A549 (cell line): ENCODE measurements at regions not wholly inside any gene's neighbourhood (a gene's known extent, or its start where the extent isn't known, plus 50 kb on each side); places are given as distances from the start of the nearest gene placed in this dataset.

Experiments used
- ATAC-seq, 2 experiments: fragments of 200-7000 bp in 1 of 2; fragments of >200 bp in 1 of 2; cut with Nextera tagmentation in 1 of 2; cut with Tn5 transposase in 1 of 2; 3 replicates each; pipeline versions ENCODE4 v1.8.0 to v1.9.1; 2018 to 2020; ENCODE audit warnings: mild to moderate bottlenecking in 1 of 2, moderate library complexity in 1 of 2
- CTCF ChIA-PET: fragments of 300-600 bp; sonication (Branson Sonifier 250); formaldehyde crosslinking; extraction: SDS; loops from one replicate; lab custom pipeline; 2021; ENCODE audit warnings: antibody characterized with exemption, inconsistent platforms; lab: Yijun Ruan, JAX
- POLR2A ChIA-PET: fragments of 350-600 bp; formaldehyde crosslinking; extraction: SDS; loops from one replicate; lab custom pipeline; 2021; ENCODE audit warnings: antibody characterized with exemption, inconsistent platforms; lab: Yijun Ruan, JAX
- DNase-seq, 2 experiments: peaks; one replicate each; pipeline versions ENCODE4 v3.0.0 to v3.0.0-alpha.2; 2011 to 2016; ENCODE audit warnings: low read depth in 1 of 2, low spot score in 1 of 2
- FAIRE-seq: peaks from 2 replicates; lab custom pipeline; 2011; peaks lifted over from hg19 to GRCh38; lab: Jason Lieb, UNC
- H3K27ac ChIP-seq, 2 experiments: fragments of >200 bp; sonication (Bioruptor Twin); formaldehyde crosslinking; 3 replicates each; pipeline ENCODE4 v1.5.1; 2016 to 2017
- H3K4me1 ChIP-seq: fragments of >200 bp; sonication (Bioruptor Twin); formaldehyde crosslinking; 3 replicates; pipeline ENCODE4 v1.6.1; 2016
- H3K4me2 ChIP-seq: fragments of >200 bp; sonication (Bioruptor Twin); formaldehyde crosslinking; 3 replicates; pipeline ENCODE4 v1.6.1; 2016
- H3K4me3 ChIP-seq: fragments of >200 bp; sonication (Bioruptor Twin); formaldehyde crosslinking; 3 replicates; pipeline ENCODE4 v1.5.1; 2016
- H3K9me3 ChIP-seq: fragments of >200 bp; sonication (Bioruptor Twin); formaldehyde crosslinking; 3 replicates; pipeline ENCODE4 v1.6.1; 2016
- BCL3 ChIP-seq: fragments of >200 bp; sonication (Bioruptor Twin); formaldehyde crosslinking; IDR thresholded peaks from 3 replicates; pipeline ENCODE4 v1.6.1; 2016
- BHLHE40 ChIP-seq: IDR thresholded peaks from 2 replicates; pipeline ENCODE4 v1.6.1; 2012; ENCODE audit warnings: low read depth, low read length, inconsistent platforms
- CEBPB ChIP-seq, 2 experiments: fragments of >200 bp in 1 of 2; sonication (Bioruptor Twin) in 1 of 2; formaldehyde crosslinking in 1 of 2; IDR thresholded peaks; 2 replicates each; pipeline ENCODE4 v1.6.1; 2012 to 2016
- E2F6 ChIP-seq: IDR thresholded peaks from 2 replicates; pipeline ENCODE4 v1.6.1; 2012; ENCODE audit warnings: low read depth, borderline replicate concordance
- ELK1 ChIP-seq: fragments of 150-350 bp; IDR thresholded peaks from 2 replicates; pipeline ENCODE4 v1.6.1; 2014; ENCODE audit warnings: low read depth, mild to moderate bottlenecking, low read length
- FOSB ChIP-seq: fragments of 250-450 bp; sonication (Bioruptor Pico); IDR thresholded peaks from 2 replicates; pipeline ENCODE4 v1.5.0; 2020; ENCODE audit warnings: mild to moderate bottlenecking, moderate library complexity
- FOSL2 ChIP-seq, 2 experiments: fragments of 450-650 bp in 1 of 2; fragments of >200 bp in 1 of 2; sonication (Bioruptor Twin) in 1 of 2; formaldehyde crosslinking; IDR thresholded peaks; 2 replicates each; pipeline versions ENCODE4 v1.5.0 to v1.6.1; 2016 to 2020; ENCODE audit warnings: mild to moderate bottlenecking in 1 of 2, moderate library complexity in 1 of 2
- FOXS1 ChIP-seq: fragments of 250-450 bp; sonication (Bioruptor Pico); IDR thresholded peaks from 2 replicates; pipeline ENCODE4 v1.5.0; 2020; ENCODE audit warnings: mild to moderate bottlenecking, moderate library complexity
- GATA3 ChIP-seq: IDR thresholded peaks from 2 replicates; pipeline ENCODE4 v1.6.1; 2012; ENCODE audit warnings: borderline replicate concordance
- HDAC2 ChIP-seq: fragments of 200-600 bp; sonication (generic); IDR thresholded peaks from 2 replicates; pipeline ENCODE4 v1.6.1; 2016
- HOXB13 ChIP-seq: fragments of 250-450 bp; sonication (Bioruptor Pico); IDR thresholded peaks from 2 replicates; pipeline ENCODE4 v1.5.0; 2020; ENCODE audit warnings: low read depth, mild to moderate bottlenecking, moderate library complexity
- HOXB5 ChIP-seq: fragments of 250-450 bp; sonication (Bioruptor Pico); IDR thresholded peaks from 2 replicates; pipeline ENCODE4 v1.5.0; 2020; ENCODE audit warnings: mild to moderate bottlenecking, moderate library complexity
- JUNB ChIP-seq: fragments of >200 bp; sonication (Bioruptor Twin); formaldehyde crosslinking; IDR thresholded peaks from 2 replicates; pipeline ENCODE4 v1.6.1; 2016
- MAZ ChIP-seq: fragments of 150-350 bp; IDR thresholded peaks from 2 replicates; pipeline ENCODE4 v1.6.1; 2014; ENCODE audit warnings: antibody characterized with exemption, low read depth, low read length, borderline replicate concordance
- MYC ChIP-seq: IDR thresholded peaks from 2 replicates; pipeline ENCODE4 v1.6.1; 2012; ENCODE audit warnings: mild to moderate bottlenecking, inconsistent platforms, low read length, improper control_type of control experiment, borderline replicate concordance
- NFE2L2 ChIP-seq: fragments of 150-350 bp; conservative IDR thresholded peaks from 2 replicates; pipeline ENCODE4 v1.6.1; 2014; ENCODE audit warnings: low read length
- PHF8 ChIP-seq: fragments of 200-600 bp; sonication (generic); IDR thresholded peaks from 2 replicates; pipeline ENCODE4 v1.6.1; 2016; ENCODE audit warnings: low read depth, mild to moderate bottlenecking, antibody characterized with exemption, moderate library complexity, borderline replicate concordance
- RAD21 ChIP-seq, 2 experiments: fragments of >200 bp in 1 of 2; sonication (Bioruptor Twin) in 1 of 2; formaldehyde crosslinking in 1 of 2; IDR thresholded peaks in 1 of 2; conservative IDR thresholded peaks in 1 of 2; 2 replicates in 1 of 2; 3 replicates in 1 of 2; pipeline ENCODE4 v1.6.1; 2012 to 2018; ENCODE audit warnings: inconsistent platforms in 1 of 2
- RCOR1 ChIP-seq: fragments of 150-350 bp; IDR thresholded peaks from 2 replicates; pipeline ENCODE4 v1.6.1; 2014; ENCODE audit warnings: antibody characterized with exemption, low read length, low read depth
- RFX5 ChIP-seq: fragments of 450-650 bp; IDR thresholded peaks from 2 replicates; pipeline ENCODE4 v1.7.1; 2014; ENCODE audit warnings: antibody characterized with exemption, mild to moderate bottlenecking, moderate library complexity
- SREBF2 ChIP-seq: fragments of 450-650 bp; IDR thresholded peaks from 2 replicates; pipeline ENCODE4 v1.6.1; 2014; ENCODE audit warnings: mild to moderate bottlenecking, moderate library complexity
- TFCP2L1 ChIP-seq: fragments of 250-450 bp; sonication (Bioruptor Pico); IDR thresholded peaks from 2 replicates; pipeline ENCODE4 v1.5.0; 2021; ENCODE audit warnings: mild to moderate bottlenecking
- TP53 ChIP-seq: fragments of 250-450 bp; sonication (Bioruptor Pico); IDR thresholded peaks from 2 replicates; pipeline ENCODE4 v1.5.0; 2021; ENCODE audit warnings: mild to moderate bottlenecking, moderate library complexity
- ZC3H11A ChIP-seq: fragments of 450-650 bp; IDR thresholded peaks from 2 replicates; pipeline ENCODE4 v1.6.1; 2014; ENCODE audit warnings: antibody characterized with exemption, mild to moderate bottlenecking
- ZNF302 ChIP-seq: fragments of 250-450 bp; sonication (Bioruptor Pico); IDR thresholded peaks from 2 replicates; pipeline ENCODE4 v1.9.0; 2021; ENCODE audit warnings: inconsistent platforms, mild to moderate bottlenecking, moderate library complexity
- ZSCAN20 ChIP-seq: fragments of 250-450 bp; sonication (Bioruptor Pico); IDR thresholded peaks from 2 replicates; pipeline ENCODE4 v1.8.0; 2022; ENCODE audit warnings: mild to moderate bottlenecking, moderate library complexity
- WGBS: methylation state at CpG from one replicate; pipeline ENCODE4 v1.1.6; 2017; ENCODE audit errors: missing lambda C conversion rate; 5-methylcytosine and 5-hydroxymethylcytosine counted together
- TF ChIP-seq, protein P1 (sequence below): fragments of 250-450 bp; sonication (Bioruptor Pico); IDR thresholded peaks from 2 replicates; pipeline ENCODE4 v1.5.0; 2020; ENCODE audit warnings: low read depth, mild to moderate bottlenecking, moderate library complexity

GRCh38 chr5:174489920-174490597, 234.3 kb upstream of the MSX2 start:
- H3K4me2 ChIP-seq, result no peak overlapping the region
- POLR2A ChIA-PET, result no interaction called here
- no peak overlapping the region for H3K27ac ChIP-seq
- TF ChIP-seq ELK1 (no peak), RAD21 (conservative IDR thresholded peaks at IDR 0.05 in 1 of 2, IDR thresholded peaks at IDR 0.05 in 1 of 2) (no peak), JUNB (no peak), FOXS1 (no peak), FOSB (CRISPR knock-in tag) (no peak), NFE2L2 (no peak), TP53 (CRISPR knock-in tag) (no peak), ZSCAN20 (CRISPR knock-in tag) (no peak), MYC (no peak)
- H3K9me3 ChIP-seq, result peaks cover 7% of the 10 kb centered on the region; the same call in 1 of the 3 replicates
- DNase-seq (no peak), ATAC-seq (no peak), FAIRE-seq (no peak)
- H3K4me3 ChIP-seq, result no peak overlapping the region
- CTCF ChIA-PET, result no interaction called here
- WGBS, result 12% methylated on average over 9 of the region's 9 CpGs
- H3K4me1 ChIP-seq, result no peaks in the 10 kb centered on the region

DNA sequence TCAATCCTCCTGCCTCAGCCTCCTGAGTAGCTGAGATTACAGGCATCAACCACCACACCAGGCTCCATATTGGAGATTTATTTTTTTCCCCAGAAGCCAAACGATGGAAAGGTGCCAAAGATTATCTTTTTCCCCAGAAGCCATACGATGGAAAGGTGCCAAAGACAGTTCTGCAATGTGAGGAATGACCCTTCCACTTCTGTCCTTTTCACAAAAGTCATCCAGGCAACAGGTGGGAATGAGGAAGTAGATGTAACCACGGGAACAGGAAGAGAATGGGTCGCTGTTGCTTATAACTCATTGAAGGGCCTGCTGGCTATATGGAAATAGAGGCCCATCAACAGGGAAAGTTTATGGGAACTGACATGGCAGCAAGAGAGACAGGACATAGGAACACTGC, 233.7 kb upstream of the MSX2 start:
- Histone ChIP-seq H3K4me1 (no peaks in the 10 kb centered on the region), H3K4me3 (no peak overlapping the region), H3K27ac (no peak overlapping the region), H3K4me2 (no peak overlapping the region), H3K9me3 (peaks cover 2% of the 10 kb centered on the region; the same call in 1 of the 3 replicates)
- 16% methylated on average over 4 of the region's 4 CpGs for WGBS
- no peak for TF ChIP-seq ZNF302
- no peak for TF ChIP-seq NFE2L2
- no peak for TF ChIP-seq FOXS1
- no peak for TF ChIP-seq ZC3H11A
- TF ChIP-seq TFCP2L1 (CRISPR knock-in tag), result no peak
- TF ChIP-seq HOXB13 (CRISPR knock-in tag), result no peak
- no peak for TF ChIP-seq TP53 (CRISPR knock-in tag)
- TF ChIP-seq BHLHE40, result no peak
- no peak for TF ChIP-seq CEBPB (IDR thresholded peaks at IDR 0.05)
- TF ChIP-seq SREBF2, result no peak
- no peak for TF ChIP-seq RCOR1
- TF ChIP-seq HDAC2, result no peak
- TF ChIP-seq JUNB, result no peak
- TF ChIP-seq, protein P1, sequence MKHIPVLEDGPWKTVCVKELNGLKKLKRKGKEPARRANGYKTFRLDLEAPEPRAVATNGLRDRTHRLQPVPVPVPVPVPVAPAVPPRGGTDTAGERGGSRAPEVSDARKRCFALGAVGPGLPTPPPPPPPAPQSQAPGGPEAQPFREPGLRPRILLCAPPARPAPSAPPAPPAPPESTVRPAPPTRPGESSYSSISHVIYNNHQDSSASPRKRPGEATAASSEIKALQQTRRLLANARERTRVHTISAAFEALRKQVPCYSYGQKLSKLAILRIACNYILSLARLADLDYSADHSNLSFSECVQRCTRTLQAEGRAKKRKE (CRISPR knock-in tag), result no peak
- no peak for ATAC-seq
- no peak for DNase-seq
- POLR2A ChIA-PET, result no interaction called here
- CTCF ChIA-PET, result no interaction called here
- FAIRE-seq, result no peak

- DNase-seq (no peak), ATAC-seq (no peak), FAIRE-seq (no peak)
- no peak overlapping the region for H3K4me3 ChIP-seq
- CTCF ChIA-PET, result interaction anchor here (0.8 to 1.2 kb wide), 2 partner anchors 29 to 174 kb away, joined by 3 read pairs; no protein-coding TSS in a partner anchor
- 22% methylated on average over 5 of the region's 5 CpGs for WGBS
- H3K4me1 ChIP-seq, result no peaks in the 10 kb centered on the region
- no peak overlapping the region for H3K27ac ChIP-seq
- H3K4me2 ChIP-seq, result no peak overlapping the region
- POLR2A ChIA-PET, result no interaction called here
- H3K9me3 ChIP-seq, result 0 out of 3 replicates have a peak, but pooled peaks cover 2% of the 10 kb centered on the region
- TF ChIP-seq E2F6 (no peak), SREBF2 (no peak), ZSCAN20 (CRISPR knock-in tag) (no peak), FOSL2 (IDR thresholded peaks at IDR 0.05) (no peak), FOSL2 (CRISPR knock-in tag; IDR thresholded peaks at IDR 0.05) (no peak), BCL3 (no peak), MAZ (no peak), GATA3 (no peak), PHF8 (no peak), RFX5 (no peak), ELK1 (no peak), HOXB5 (no peak)
- TF ChIP-seq, protein P1 (CRISPR knock-in tag), result no peak
Observed at GRCh38 chr5:174491265-174491664, 233.1 kb upstream of the MSX2 start.
